Activated naive CD4-positive, alpha-beta T cell treated with anti-CD3 and anti-CD28 coated beads, Interleukin-2, amount 10 ng/mL, durations not matched to agents 7 days and 5 days (primary cell): ENCODE measurements at regions not wholly inside any gene's neighbourhood (a gene's known extent, or its start where the extent isn't known, plus 50 kb on each side); places are given as distances from the start of the nearest gene placed in this dataset.
"Not testable (repeated sequence)": the region's sequence is repeated elsewhere in the genome, so short reads cannot be mapped to it uniquely, and the experiment has no call there.

Experiments used
- CTCF ChIA-PET: fragments of 350-600 bp; sonication (Branson Sonifier 250); formaldehyde crosslinking; loops from one replicate; lab custom pipeline; 2021; ENCODE audit warnings: antibody characterized with exemption; lab: Charles Lee
- DNase-seq: peaks from one replicate; pipeline ENCODE4 v3.0.0-alpha.2; 2020
- H3K27ac Mint-ChIP-seq: one replicate; pipeline ENCODE4 v1.8.0; 2021; ENCODE audit warnings: mild to moderate bottlenecking, moderate library complexity, mixed read lengths
- H3K27me3 Mint-ChIP-seq: one replicate; pipeline ENCODE4 v1.8.0; 2021; ENCODE audit warnings: mild to moderate bottlenecking, mixed read lengths
- H3K36me3 Mint-ChIP-seq: one replicate; pipeline ENCODE4 v1.8.0; 2021; ENCODE audit warnings: mixed read lengths
- H3K4me1 Mint-ChIP-seq: one replicate; pipeline ENCODE4 v1.8.0; 2021; ENCODE audit warnings: mixed read lengths
- H3K4me3 Mint-ChIP-seq: one replicate; pipeline ENCODE4 v1.8.0; 2021; ENCODE audit warnings: mild to moderate bottlenecking, moderate library complexity, mixed read lengths
- H3K9me3 Mint-ChIP-seq: one replicate; pipeline ENCODE4 v1.8.0; 2021; ENCODE audit warnings: mixed read lengths

GRCh38 chr7:65317372-65317771 is 56.3 kb upstream of the ZNF92 start:
- Mint-ChIP-seq H3K9me3 (no peaks in the 10 kb centered on the region), H3K27ac (no peak overlapping the region), H3K36me3 (no peaks in the 10 kb centered on the region), H3K4me1 (no peaks in the 10 kb centered on the region), H3K4me3 (no peak overlapping the region), H3K27me3 (no peaks in the 10 kb centered on the region)
- CTCF ChIA-PET, result no interaction called here
- no peak for DNase-seq

- no peaks in the 10 kb centered on the region for H3K4me1 Mint-ChIP-seq
- H3K27me3 Mint-ChIP-seq, result no peaks in the 10 kb centered on the region
- CTCF ChIA-PET, result no interaction called here
- H3K4me3 Mint-ChIP-seq, result no peak overlapping the region
- no peaks in the 10 kb centered on the region for H3K9me3 Mint-ChIP-seq
- no peaks in the 10 kb centered on the region for H3K36me3 Mint-ChIP-seq
- no peak for DNase-seq
- H3K27ac Mint-ChIP-seq, result no peak overlapping the region
These were observed 62.9 kb upstream of the ZNF92 start for GRCh38 chr7:65310761-65311160.

DNA sequence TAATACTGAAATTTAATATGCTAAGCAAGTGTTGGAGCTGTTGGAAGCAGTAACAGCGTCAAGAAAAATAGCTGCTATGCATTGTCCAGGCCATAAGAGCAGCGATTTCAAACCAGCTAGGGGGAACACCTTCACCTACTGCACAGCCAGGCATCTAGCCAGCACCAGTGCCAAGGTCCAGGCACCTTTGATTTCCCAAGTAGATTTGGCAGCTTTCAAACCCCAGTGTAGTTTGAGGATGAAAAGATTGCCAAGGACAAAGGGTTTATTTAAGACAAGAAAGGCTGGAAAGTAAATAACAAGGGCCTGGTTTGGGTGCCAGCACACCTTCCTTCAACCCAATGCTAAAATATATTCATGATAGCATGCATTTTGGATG is 65.4 kb upstream of the ZNF92 start:
- Mint-ChIP-seq H3K4me1 (no peaks in the 10 kb centered on the region), H3K27me3 (no peaks in the 10 kb centered on the region), H3K27ac (no peak overlapping the region), H3K9me3 (no peaks in the 10 kb centered on the region), H3K4me3 (no peak overlapping the region), H3K36me3 (no peaks in the 10 kb centered on the region)
- DNase-seq, result no peak
- CTCF ChIA-PET, result interaction anchor here (0.7 to 3.3 kb wide), 9 partner anchors 8 to 1003 kb away, joined by 3 to 33 read pairs (median 7); no protein-coding TSS in a partner anchor

- CTCF ChIA-PET, result interaction anchor here (0.7 to 3.3 kb wide), 13 partner anchors 8 to 1003 kb away, joined by 3 to 33 read pairs (median 5); no protein-coding TSS in a partner anchor
- peak; percentile 53 for DNase-seq
- Mint-ChIP-seq H3K4me1 (no peaks in the 10 kb centered on the region), H3K36me3 (no peaks in the 10 kb centered on the region), H3K27me3 (no peaks in the 10 kb centered on the region), H3K4me3 (no peak overlapping the region), H3K9me3 (no peaks in the 10 kb centered on the region), H3K27ac (no peak overlapping the region)
These were observed 65.9 kb upstream of the ZNF92 start for GRCh38 chr7:65307651-65308299.

- Mint-ChIP-seq H3K9me3 (no peaks in the 10 kb centered on the region), H3K4me1 (no peaks in the 10 kb centered on the region), H3K4me3 (no peak overlapping the region), H3K36me3 (no peaks in the 10 kb centered on the region), H3K27ac (no peak overlapping the region), H3K27me3 (peaks cover 5% of the 10 kb centered on the region)
- no peak for DNase-seq
- CTCF ChIA-PET, result interaction anchor here (1.3 kb wide), 1 partner anchor 353 kb away, joined by 4 read pairs; no protein-coding TSS in a partner anchor
These were observed 69.5 kb upstream of the ZNF92 start for GRCh38 chr7:65304175-65304574.

DNA sequence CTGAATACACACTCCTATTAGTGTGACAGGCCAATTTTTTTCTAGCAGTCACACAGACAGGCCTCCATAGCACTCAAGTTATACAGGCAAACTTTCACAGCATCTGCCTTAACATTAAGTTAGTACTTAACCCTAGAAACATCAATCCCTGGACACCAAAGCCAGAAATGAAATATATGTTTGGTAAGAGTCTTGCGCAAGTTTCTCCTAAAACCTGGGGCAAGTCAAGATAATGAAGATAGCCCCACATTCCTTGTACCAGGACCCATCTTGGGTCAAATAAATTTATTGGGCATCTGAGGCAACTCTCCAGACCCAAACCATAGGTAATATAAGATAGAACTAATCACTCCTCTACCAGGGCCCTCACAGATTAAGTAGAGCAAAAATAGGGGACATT is 70.8 kb upstream of the ZNF92 start:
- DNase-seq, result no peak
- CTCF ChIA-PET, result no interaction called here
- Mint-ChIP-seq H3K4me3 (no peak overlapping the region), H3K27ac (no peak overlapping the region), H3K9me3 (no peaks in the 10 kb centered on the region), H3K36me3 (no peaks in the 10 kb centered on the region), H3K27me3 (peaks cover 5% of the 10 kb centered on the region), H3K4me1 (no peaks in the 10 kb centered on the region)

DNA sequence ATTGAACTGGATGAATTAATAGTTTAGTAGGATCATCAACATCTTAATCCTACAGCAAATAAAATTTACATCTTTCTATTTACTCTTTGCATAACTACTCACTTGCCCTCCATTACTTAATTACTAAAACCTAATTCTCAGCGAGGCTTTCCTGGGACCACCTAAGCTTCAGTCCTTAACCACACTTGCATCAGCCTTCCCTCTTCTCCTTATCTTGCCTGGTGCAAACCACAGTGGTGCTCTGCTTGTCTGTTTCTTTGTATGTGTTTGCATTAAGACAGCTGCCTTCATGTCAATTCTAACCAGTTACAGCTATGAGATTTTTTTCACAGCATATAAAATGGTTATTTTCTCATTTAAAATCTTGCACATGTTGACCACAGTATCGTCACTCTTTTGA is 72.6 kb upstream of the ZNF92 start:
- Mint-ChIP-seq H3K4me1 (peaks cover under 1% of the 10 kb centered on the region), H3K4me3 (no peak overlapping the region), H3K36me3 (no peaks in the 10 kb centered on the region), H3K27ac (no peak overlapping the region), H3K9me3 (no peaks in the 10 kb centered on the region), H3K27me3 (peaks cover 5% of the 10 kb centered on the region)
- no peak for DNase-seq
- CTCF ChIA-PET, result no interaction called here

- no peak for DNase-seq
- Mint-ChIP-seq H3K36me3 (no peaks in the 10 kb centered on the region), H3K27ac (no peak overlapping the region), H3K4me1 (peaks cover 10% of the 10 kb centered on the region), H3K4me3 (no peak overlapping the region), H3K9me3 (no peaks in the 10 kb centered on the region), H3K27me3 (no peaks in the 10 kb centered on the region)
- CTCF ChIA-PET, result no interaction called here
These were observed 78.2 kb upstream of the ZNF92 start for GRCh38 chr7:65295409-65295808.

DNA sequence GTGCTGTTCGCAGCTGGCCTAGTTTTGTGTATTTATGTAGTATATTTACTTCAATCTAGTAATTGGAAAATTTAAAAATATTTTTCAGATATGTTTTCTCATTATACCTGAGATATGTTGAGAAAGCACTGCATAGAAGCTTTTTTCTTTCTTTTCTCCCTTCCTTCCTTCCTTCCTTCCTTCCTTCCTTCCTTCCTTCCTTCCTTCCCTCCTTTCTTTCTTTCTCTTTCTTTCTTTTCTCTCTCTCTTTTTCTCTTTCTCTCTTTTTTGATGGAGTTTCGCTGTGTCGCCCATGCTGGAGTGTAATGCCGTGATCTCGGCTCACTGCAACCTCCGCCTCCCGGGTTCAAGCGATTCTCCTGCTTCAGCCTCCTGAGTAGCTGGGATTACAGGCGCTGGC is 83.3 kb upstream of the ZNF92 start:
- H3K27ac Mint-ChIP-seq, H3K27me3 Mint-ChIP-seq, DNase-seq, H3K36me3 Mint-ChIP-seq, H3K4me3 Mint-ChIP-seq, H3K4me1 Mint-ChIP-seq, CTCF ChIA-PET, H3K9me3 Mint-ChIP-seq: not testable (repeated sequence)

DNA sequence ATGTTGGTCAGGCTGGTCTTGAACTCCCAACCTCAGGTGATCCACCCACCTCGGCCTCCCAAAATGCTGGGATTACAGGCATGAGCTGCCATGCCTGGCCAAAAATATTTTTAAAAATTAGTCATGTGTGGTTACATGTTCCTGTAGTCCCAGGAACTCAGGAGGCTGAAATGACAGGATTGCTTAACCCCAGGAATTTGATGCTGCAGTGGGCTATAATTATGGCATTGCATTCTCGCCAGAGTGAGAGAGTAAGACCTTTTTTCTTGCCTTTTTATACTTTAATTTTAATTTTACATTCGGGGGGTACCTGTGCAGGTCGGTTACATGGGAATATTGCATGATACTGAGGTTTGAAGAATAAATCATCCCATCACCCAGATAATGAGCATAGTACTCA is 86.6 kb upstream of the ZNF92 start:
- no peak for DNase-seq
- no peak overlapping the region for H3K4me3 Mint-ChIP-seq
- H3K27ac Mint-ChIP-seq, result no peak overlapping the region
- no peaks in the 10 kb centered on the region for H3K4me1 Mint-ChIP-seq
- H3K36me3 Mint-ChIP-seq, result no peaks in the 10 kb centered on the region
- peaks cover under 1% of the 10 kb centered on the region for H3K9me3 Mint-ChIP-seq
- no peaks in the 10 kb centered on the region for H3K27me3 Mint-ChIP-seq
- CTCF ChIA-PET, result interaction anchor here (0.7 kb wide), 1 partner anchor 18 kb away, joined by 4 read pairs; no protein-coding TSS in a partner anchor

- Mint-ChIP-seq H3K4me3 (no peak overlapping the region), H3K9me3 (peaks cover 2% of the 10 kb centered on the region), H3K4me1 (no peaks in the 10 kb centered on the region), H3K36me3 (no peaks in the 10 kb centered on the region), H3K27me3 (no peaks in the 10 kb centered on the region), H3K27ac (no peak overlapping the region)
- no peak for DNase-seq
- CTCF ChIA-PET, result interaction anchor here (0.7 kb wide), 1 partner anchor 19 kb away, joined by 4 read pairs; no protein-coding TSS in a partner anchor
These were observed 87.5 kb upstream of the ZNF92 start for GRCh38 chr7:65285906-65286864.

DNA sequence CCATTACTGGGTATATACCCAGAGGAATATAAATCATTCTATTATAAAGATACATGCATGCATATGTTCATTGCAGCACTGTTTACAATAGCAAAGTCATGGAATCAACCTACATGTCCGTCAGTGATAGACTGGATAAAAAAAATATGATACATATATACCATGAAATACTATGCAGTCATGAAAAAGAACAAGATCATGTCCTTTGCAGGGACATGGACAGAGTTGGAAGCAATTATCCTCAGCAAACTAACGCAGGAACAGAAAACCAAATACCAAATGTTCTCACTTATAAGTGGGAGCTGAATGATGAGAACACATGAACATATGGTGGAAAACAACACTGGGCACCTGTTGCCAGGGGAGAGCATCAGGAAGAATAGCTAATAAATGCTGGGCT is 88.4 kb upstream of the ZNF92 start:
- H3K4me3 Mint-ChIP-seq, H3K9me3 Mint-ChIP-seq, H3K4me1 Mint-ChIP-seq, DNase-seq, H3K27ac Mint-ChIP-seq, H3K36me3 Mint-ChIP-seq, H3K27me3 Mint-ChIP-seq, CTCF ChIA-PET: not testable (repeated sequence)

DNA sequence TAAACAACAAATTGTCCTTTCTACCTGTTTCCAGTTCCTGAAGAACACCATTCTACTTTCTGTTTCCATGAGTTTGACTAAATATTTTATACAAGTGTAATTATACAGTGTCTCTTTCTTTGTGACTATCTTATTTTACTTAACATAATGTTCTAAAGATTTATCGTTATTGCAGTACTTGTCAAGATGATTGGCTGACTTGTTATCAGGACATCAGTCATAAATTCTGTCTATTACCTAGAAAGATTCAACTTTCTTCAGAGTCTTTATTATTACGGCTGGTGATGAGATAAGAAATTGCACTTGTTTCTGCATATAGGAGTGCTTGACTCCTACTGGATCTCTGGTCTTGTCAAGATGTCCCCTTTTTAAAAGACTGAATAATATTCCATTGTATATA is 93.9 kb upstream of the ZNF92 start:
- H3K4me1 Mint-ChIP-seq, result no peaks in the 10 kb centered on the region
- no peaks in the 10 kb centered on the region for H3K27me3 Mint-ChIP-seq
- H3K27ac Mint-ChIP-seq, result no peak overlapping the region
- no peak overlapping the region for H3K4me3 Mint-ChIP-seq
- H3K9me3 Mint-ChIP-seq, result peaks cover 6% of the 10 kb centered on the region
- no peaks in the 10 kb centered on the region for H3K36me3 Mint-ChIP-seq
- DNase-seq, result no peak
- CTCF ChIA-PET, result no interaction called here

- Mint-ChIP-seq H3K27me3 (peaks cover 1% of the 10 kb centered on the region), H3K27ac (no peak overlapping the region), H3K4me3 (no peak overlapping the region), H3K9me3 (peaks cover 6% of the 10 kb centered on the region), H3K4me1 (no peaks in the 10 kb centered on the region), H3K36me3 (no peaks in the 10 kb centered on the region)
- CTCF ChIA-PET, result no interaction called here
- DNase-seq, result no peak
These were observed 96.8 kb upstream of the ZNF92 start for GRCh38 chr7:65276822-65277221.
